GM12878 (cell line): ENCODE measurements at regions not wholly inside any gene's neighbourhood (a gene's known extent, or its start where the extent isn't known, plus 50 kb on each side); places are given as distances from the start of the nearest gene placed in this dataset.

ENCODE experiments used
- ATAC-seq: fragments of 200-7000 bp; cut with Tn5 transposase; 3 replicates; pipeline ENCODE4 v1.9.1; 2020; ENCODE audit warnings: mild to moderate bottlenecking, moderate library complexity
- BruUV-seq: library from RNA; stranded (reverse); fragments of 400-500 nt; replicated peaks from 2 replicates; lab custom pipeline; 2021; lab: Mats Ljungman, UMichigan
- CTCF ChIA-PET: fragments of 300-600 bp; sonication (Branson Sonifier 250); formaldehyde crosslinking; extraction: SDS; loops from one replicate; lab custom pipeline; 2021; ENCODE audit warnings: inconsistent platforms; lab: Yijun Ruan, JAX
- POLR2A ChIA-PET: fragments of 350-600 bp; formaldehyde crosslinking; extraction: SDS; loops from one replicate; lab custom pipeline; 2021; ENCODE audit warnings: inconsistent platforms; lab: Charles Lee
- RAD21 ChIA-PET: fragments of 300-600 bp; sonication (Branson Sonifier 250); formaldehyde crosslinking; loops from one replicate; lab custom pipeline; 2023; ENCODE audit warnings: antibody characterized with exemption; ENCODE audit not compliant: unreplicated experiment; lab: Charles Lee
- SMC1A ChIA-PET: fragments of 300-600 bp; sonication (Branson Sonifier 250); formaldehyde crosslinking; loops from one replicate; lab custom pipeline; 2023; ENCODE audit not compliant: unreplicated experiment, uncharacterized antibody; lab: Charles Lee
- DNase-seq: peaks from one replicate; pipeline ENCODE4 v3.0.0-alpha.2; 2011; ENCODE audit warnings: low read depth, low spot score
- FAIRE-seq: peaks from 3 replicates; lab custom pipeline; 2011; peaks lifted over from hg19 to GRCh38; lab: Jason Lieb, UNC
- H2AFZ ChIP-seq: 2 replicates; pipeline ENCODE4 v1.6.0; 2011; ENCODE audit warnings: low read depth, low read length, control low read depth; ENCODE audit not compliant: control insufficient read depth
- H3K27ac ChIP-seq: 2 replicates; pipeline ENCODE4 v1.5.1; 2011; ENCODE audit warnings: control low read depth; ENCODE audit not compliant: control insufficient read depth, insufficient read depth
- H3K27me3 ChIP-seq, 2 experiments: replicated peaks in 1 of 2; 2 replicates each; pipeline versions ENCODE4 v1.6.0 to v1.6.1; 2011; ENCODE audit warnings: low read length in 1 of 2; ENCODE audit not compliant: control insufficient read depth in 2 of 2, insufficient read depth in 2 of 2
- H3K36me3 ChIP-seq, 2 experiments: 2 replicates each; pipeline ENCODE4 v1.5.1; 2011; ENCODE audit warnings: low read length in 1 of 2; ENCODE audit not compliant: control insufficient read depth in 2 of 2, insufficient read depth in 2 of 2
- H3K4me1 ChIP-seq: 2 replicates; pipeline ENCODE4 v1.6.1; 2011; ENCODE audit warnings: mild to moderate bottlenecking, low read length, moderate library complexity, mixed read lengths; ENCODE audit not compliant: control insufficient read depth, insufficient read depth
- H3K4me2 ChIP-seq: 2 replicates; pipeline ENCODE4 v1.6.0; 2011; ENCODE audit warnings: control low read depth; ENCODE audit not compliant: control insufficient read depth, insufficient read depth
- H3K4me3 ChIP-seq: fragments of 200-600 bp; sonication (generic); 2 replicates; pipeline ENCODE4 v1.5.1; 2016
- H3K79me2 ChIP-seq: 2 replicates; pipeline ENCODE4 v1.6.0; 2011; ENCODE audit warnings: low read length; ENCODE audit not compliant: control insufficient read depth, insufficient read depth
- H3K9ac ChIP-seq: 2 replicates; pipeline ENCODE4 v1.8.0; 2011; ENCODE audit warnings: low read length, control low read depth, mixed read lengths; ENCODE audit not compliant: control insufficient read depth, insufficient read depth
- H3K9me3 ChIP-seq: replicated peaks from 3 replicates; pipeline ENCODE4 v1.5.1; 2011; ENCODE audit warnings: mild to moderate bottlenecking, low read length; ENCODE audit not compliant: control insufficient read depth, insufficient read depth
- H4K20me1 ChIP-seq: 2 replicates; pipeline ENCODE4 v1.6.0; 2011; ENCODE audit not compliant: control insufficient read depth, insufficient read depth
- CBX3 ChIP-seq: fragments of 200-600 bp; sonication (generic); IDR thresholded peaks from 2 replicates; pipeline ENCODE4 v1.6.1; 2016; ENCODE audit warnings: low read depth, borderline replicate concordance
- CHD2 ChIP-seq: IDR thresholded peaks from 2 replicates; pipeline ENCODE4 v1.6.1; 2011; ENCODE audit warnings: low read depth, low read length, improper control_type of control experiment, borderline replicate concordance
- CHD4 ChIP-seq: fragments of 200-600 bp; sonication (generic); IDR thresholded peaks from 2 replicates; pipeline ENCODE4 v1.6.1; 2016; ENCODE audit warnings: mild to moderate bottlenecking
- CREB1 ChIP-seq: IDR thresholded peaks from 2 replicates; pipeline ENCODE4 v1.6.1; 2012; ENCODE audit warnings: low read depth, mild to moderate bottlenecking, inconsistent platforms
- KLF5 ChIP-seq: fragments of 450-650 bp; IDR thresholded peaks from 2 replicates; pipeline ENCODE4 v1.6.1; 2014; ENCODE audit warnings: mild to moderate bottlenecking; ENCODE audit not compliant: partially characterized antibody
- PBX3 ChIP-seq: IDR thresholded peaks from 2 replicates; pipeline ENCODE4 v1.6.1; 2011; ENCODE audit warnings: mild to moderate bottlenecking, low read depth, low read length, moderate library complexity; ENCODE audit not compliant: insufficient replicate concordance
- PKNOX1 ChIP-seq: fragments of 450-650 bp; IDR thresholded peaks from 2 replicates; pipeline ENCODE4 v1.6.1; 2016; ENCODE audit warnings: mild to moderate bottlenecking
- SIX5 ChIP-seq: IDR thresholded peaks from 2 replicates; pipeline ENCODE4 v1.6.1; 2011; ENCODE audit warnings: mild to moderate bottlenecking, low read depth, low read length, moderate library complexity; ENCODE audit not compliant: severe bottlenecking
- SMARCA5 ChIP-seq: fragments of 450-650 bp; IDR thresholded peaks from 2 replicates; pipeline ENCODE4 v1.6.1; 2017; ENCODE audit warnings: mild to moderate bottlenecking
- USF1 ChIP-seq: IDR thresholded peaks from 2 replicates; pipeline ENCODE4 v1.6.1; 2011; ENCODE audit warnings: borderline replicate concordance, low read depth, mild to moderate bottlenecking, moderate library complexity, mixed read lengths, low read length; ENCODE audit not compliant: insufficient read depth; ENCODE audit errors: extremely low read length
- YBX1 ChIP-seq: fragments of 450-650 bp; IDR thresholded peaks from 2 replicates; pipeline ENCODE4 v1.6.1; 2016; ENCODE audit warnings: antibody characterized with exemption
- ZBTB40 ChIP-seq: fragments of 450-650 bp; IDR thresholded peaks from 2 replicates; pipeline ENCODE4 v1.6.1; 2016; ENCODE audit warnings: mild to moderate bottlenecking, moderate library complexity, borderline replicate concordance
- WGBS: methylation state at CpG from one replicate; pipeline ENCODE4 v1.1.6; 2016; ENCODE audit warnings: low lambda C conversion rate; ENCODE audit not compliant: insufficient replicate concordance, insufficient coverage; ENCODE audit errors: missing lambda C conversion rate; 5-methylcytosine and 5-hydroxymethylcytosine counted together
- in situ Hi-C: fragments of 300-500 bp; cut with MboI; formaldehyde crosslinking; loops from 9 replicates; pipeline ENCODE4 v1.14.3; 2018; ENCODE audit warnings: mixed read lengths
- intact Hi-C: fragments of 100-400 bp; cut with micrococcal nuclease; formaldehyde crosslinking; loops from one replicate; pipeline ENCODE4 v1.14.2; 2022; ENCODE audit not compliant: unreplicated experiment

GRCh38 chr10:4426866-4427265 lies 399.1 kb upstream of the AKR1E2 start:
- H3K9ac ChIP-seq, result no peak overlapping the region
- H2AFZ ChIP-seq, result no peak overlapping the region
- in situ Hi-C loops, result no loop called here
- TF ChIP-seq PBX3 (no peak), YBX1 (no peak), CREB1 (no peak), CHD4 (no peak), KLF5 (no peak), SIX5 (no peak), CBX3 (no peak), CHD2 (no peak), SMARCA5 (no peak), USF1 (no peak), ZBTB40 (no peak), PKNOX1 (no peak)
- TF ChIP-seq, all 136 proteins: peak for 0
- Histone ChIP-seq H3K27ac (no peak overlapping the region), H3K36me3 (no peaks in the 10 kb centered on the region), H4K20me1 (no peaks in the 10 kb centered on the region), H3K4me2 (no peak overlapping the region), H3K9me3 (no peaks in the 10 kb centered on the region), H3K79me2 (no peaks in the 10 kb centered on the region), H3K27me3 (no peaks in the 10 kb centered on the region), H3K4me3 (no peak overlapping the region), H3K4me1 (no peaks in the 10 kb centered on the region)
- DNase-seq (no peak), ATAC-seq (no peak), FAIRE-seq (no peak)
- RAD21 ChIA-PET, result no interaction called here
- SMC1A ChIA-PET, result interaction anchor here (0.6 kb wide), 1 partner anchor 342 kb away, joined by 4 read pairs; no protein-coding TSS in a partner anchor
- no TSS peak for BruUV-seq
- intact Hi-C loops, result no loop called here
- 0% methylated on average over 1 of the region's 1 CpG for WGBS
- POLR2A ChIA-PET, result no interaction called here
- CTCF ChIA-PET, result no interaction called here
